Psoas muscle (tissue), 7 donors: ENCODE measurements at regions not wholly inside any gene's neighbourhood (a gene's known extent, or its start where the extent isn't known, plus 50 kb on each side); places are given as distances from the start of the nearest gene placed in this dataset.
"Not testable (repeated sequence)": the region's sequence is repeated elsewhere in the genome, so short reads cannot be mapped to it uniquely, and the experiment has no call there.

Experiments used
- ATAC-seq, 4 donors: fragments of 200-7000 bp; cut with Tn5 transposase; one replicate each; pipeline ENCODE4 v1.9.1; 2020; ENCODE audit warnings: moderate library complexity in 3 of 4, mild to moderate bottlenecking in 2 of 4
- DNase-seq, 2 donors: peaks; one replicate each; pipeline ENCODE4 v3.0.0-alpha.2; 2020
- H3K27ac ChIP-seq: fragments of 200-600 bp; one replicate; pipeline ENCODE4 v1.8.0; 2022
- H3K27me3 ChIP-seq, 3 donors: fragments of 200-600 bp in 1 of 3; one replicate each; pipeline versions ENCODE4 v1.6.1 to v1.8.0; 2013 to 2022; ENCODE audit warnings: low read length in 2 of 3, mild to moderate bottlenecking in 2 of 3, moderate library complexity in 1 of 3; ENCODE audit not compliant: insufficient read depth in 3 of 3
- H3K36me3 ChIP-seq, 2 donors: fragments of 200-600 bp in 1 of 2; one replicate each; pipeline versions ENCODE4 v1.6.1 to v1.8.0; 2013 to 2022; ENCODE audit warnings: low read depth in 1 of 2, mild to moderate bottlenecking in 1 of 2, moderate library complexity in 1 of 2; ENCODE audit not compliant: insufficient read depth in 1 of 2
- H3K4me1 ChIP-seq: fragments of 200-600 bp; one replicate; pipeline ENCODE4 v1.8.0; 2022
- H3K4me3 ChIP-seq: fragments of 200-600 bp; one replicate; pipeline ENCODE4 v1.8.0; 2022; ENCODE audit warnings: mild to moderate bottlenecking
- H3K9me3 ChIP-seq: fragments of 200-600 bp; one replicate; pipeline ENCODE4 v1.8.0; 2022
- CTCF ChIP-seq: fragments of 200-600 bp; IDR thresholded peaks from one replicate; pipeline ENCODE4 v1.8.0; 2022; ENCODE audit warnings: antibody characterized with exemption
- WGBS, 3 donors: extraction: QIAGEN DNeasy Blood & Tissue Kit; methylation state at CpG; one replicate each; pipeline versions ENCODE4 v1.1.6 to v1.1.7; 2013; 5-methylcytosine and 5-hydroxymethylcytosine counted together
- intact Hi-C, 2 donors: fragments of 100-400 bp; cut with DNase I; formaldehyde crosslinking; loops; one replicate each; pipeline versions ENCODE4 v1.11.0 to v1.14.2; 2022
- donor health status: healthy with polysubstance abuse.
- donor health status: DM: no; HTN: no; CAD: no; lungs with moderate emphysema.
- donor health status: Bipolar disorder and iron deficiency.
- donor health status: healthy.
- donor health status: DM: yes; HTN: yes; CAD: no.
- donor health status: DM: no; HTN: no; CAD: no.
- donor health status: DM: yes; HTN: yes; CAD: no.

- Histone ChIP-seq H3K4me3 (no peak overlapping the region), H3K9me3 (no peaks in the 10 kb centered on the region), H3K27ac (no peak overlapping the region), H3K27me3 (no peaks in the 10 kb centered on the region), H3K36me3 (no peaks in the 10 kb centered on the region), H3K4me1 (no peaks in the 10 kb centered on the region)
- intact Hi-C loops: no loop called here
- no peak for TF ChIP-seq CTCF
- ATAC-seq (no peak), DNase-seq (no peak)
- 34 to 50% (median 39%) methylated on average over 2 of the region's 2 CpGs for WGBS, 3 donors
Measured at GRCh38 chr4:59537246-59537886, 1662.8 kb upstream of the ADGRL3 start.

GRCh38 chr4:59539401-59539800 is 1660.7 kb upstream of the ADGRL3 start:
- no peak for ATAC-seq
- no peak overlapping the region for H3K27ac ChIP-seq
- no peaks in the 10 kb centered on the region for H3K36me3 ChIP-seq
- no peaks in the 10 kb centered on the region for H3K27me3 ChIP-seq
- TF ChIP-seq CTCF: no peak
- H3K9me3 ChIP-seq: no peaks in the 10 kb centered on the region
- DNase-seq: no peak
- intact Hi-C loops: no loop called here
- no peak overlapping the region for H3K4me3 ChIP-seq
- 51 to 73% (median 51%) methylated on average over 4 of the region's 4 CpGs for WGBS, 3 donors
- no peaks in the 10 kb centered on the region for H3K4me1 ChIP-seq

GRCh38 chr4:59540311-59540710 is 1659.8 kb upstream of the ADGRL3 start:
- Histone ChIP-seq H3K27ac (no peak overlapping the region), H3K9me3 (no peaks in the 10 kb centered on the region), H3K27me3 (no peaks in the 10 kb centered on the region), H3K4me3 (no peak overlapping the region), H3K36me3 (no peaks in the 10 kb centered on the region), H3K4me1 (no peaks in the 10 kb centered on the region)
- no peak for TF ChIP-seq CTCF
- no peak for ATAC-seq
- WGBS, 3 donors: 79 to 84% (median 83%) methylated on average over 2 of the region's 2 CpGs
- DNase-seq: no peak
- intact Hi-C loops: no loop called here

- 26 to 40% (median 27%) methylated on average over 2 of the region's 2 CpGs for WGBS, 3 donors
- H3K4me3 ChIP-seq: no peak overlapping the region
- TF ChIP-seq CTCF: no peak
- intact Hi-C loops: no loop called here
- ATAC-seq (no peak), DNase-seq (no peak)
- no peak overlapping the region for H3K27ac ChIP-seq
- H3K4me1 ChIP-seq: no peaks in the 10 kb centered on the region
- H3K9me3 ChIP-seq: no peaks in the 10 kb centered on the region
- H3K36me3 ChIP-seq: no peaks in the 10 kb centered on the region
- H3K27me3 ChIP-seq: no peaks in the 10 kb centered on the region
Measured at GRCh38 chr4:59553063-59553720, 1646.9 kb upstream of the ADGRL3 start.

GRCh38 chr4:59553721-59554091 is 1646.4 kb upstream of the ADGRL3 start:
- no peak overlapping the region for H3K4me3 ChIP-seq
- H3K4me1 ChIP-seq: no peaks in the 10 kb centered on the region
- intact Hi-C loops: no loop called here
- no peaks in the 10 kb centered on the region for H3K9me3 ChIP-seq
- 25 to 43% (median 37%) methylated on average over 2 of the region's 2 CpGs for WGBS, 3 donors
- ATAC-seq (no peak), DNase-seq (no peak)
- no peak overlapping the region for H3K27ac ChIP-seq
- H3K27me3 ChIP-seq: no peaks in the 10 kb centered on the region
- H3K36me3 ChIP-seq: no peaks in the 10 kb centered on the region
- TF ChIP-seq CTCF: no peak

- intact Hi-C loops: not testable (repeated sequence)
- whole genome bisulfite sequencing, 3 donors: 81 to 82% (median 81%) methylated on average over 2 of the region's 2 CpGs
Measured at GRCh38 chr4:59556191-59556590, 1643.9 kb upstream of the ADGRL3 start.

GRCh38 chr4:59560141-59560648 is 1639.9 kb upstream of the ADGRL3 start:
- H3K4me1 ChIP-seq, H3K4me3 ChIP-seq, H3K27ac ChIP-seq, H3K27me3 ChIP-seq, H3K9me3 ChIP-seq, ATAC-seq, H3K36me3 ChIP-seq, DNase-seq, intact Hi-C loops: not testable (repeated sequence)
- WGBS, 3 donors: 66 to 79% (median 68%) methylated on average over 9 of the region's 9 CpGs

More at GRCh38 chr4:59556191-59556590, 1643.9 kb upstream of the ADGRL3 start:
- not testable (repeated sequence) for H3K4me1 ChIP-seq, H3K27ac ChIP-seq, H3K4me3 ChIP-seq, DNase-seq, H3K27me3 ChIP-seq, H3K36me3 ChIP-seq, ATAC-seq, H3K9me3 ChIP-seq
